NCI-H345 treated with DMSO at 0.1 percent for 48 hours (cell line): ENCODE measurements at regions not wholly inside any gene's neighbourhood (a gene's known extent, or its start where the extent isn't known, plus 50 kb on each side); places are given as distances from the start of the nearest gene placed in this dataset.
"Not testable (repeated sequence)": the region's sequence is repeated elsewhere in the genome, so short reads cannot be mapped to it uniquely, and the experiment has no call there.

Experiments used
- DNase-seq: peaks from one replicate; lab custom pipeline; 2025; ENCODE audit not compliant: unreplicated experiment; lab: John Stamatoyannopoulos, UW

DNA sequence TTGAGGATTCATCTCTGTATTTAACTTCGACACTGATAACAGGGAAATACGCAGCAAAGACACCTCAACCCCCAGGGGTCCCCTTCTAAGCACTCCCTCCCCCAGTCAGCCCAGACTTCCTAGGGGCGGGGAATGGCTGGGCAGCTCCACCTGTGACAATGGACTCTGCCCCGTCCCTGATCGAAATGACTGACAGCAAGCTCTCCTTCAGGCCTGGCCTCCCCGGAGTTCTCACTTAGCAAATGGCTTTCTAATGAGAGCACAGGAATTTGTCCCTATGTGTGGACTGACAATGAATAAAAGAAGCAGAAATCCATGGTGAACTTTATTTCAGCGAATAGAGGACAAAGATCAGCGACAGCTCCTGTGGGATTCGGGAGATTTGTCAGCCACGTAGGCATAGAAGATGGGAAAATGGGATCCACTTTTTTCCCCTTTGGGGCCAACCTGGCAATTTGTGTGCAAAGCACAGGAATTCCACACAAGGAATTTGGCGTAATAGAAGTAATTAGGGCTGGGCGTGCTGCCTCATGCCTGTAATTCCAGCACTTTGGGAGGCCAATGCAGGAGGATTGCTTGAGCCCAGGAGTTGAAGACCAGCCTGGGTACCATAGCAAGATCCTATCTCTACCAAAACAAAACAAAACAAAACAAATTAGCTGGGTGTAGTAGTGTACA lies 63.8 kb downstream of the TNFAIP2 start:
- no peak for DNase-seq

DNA sequence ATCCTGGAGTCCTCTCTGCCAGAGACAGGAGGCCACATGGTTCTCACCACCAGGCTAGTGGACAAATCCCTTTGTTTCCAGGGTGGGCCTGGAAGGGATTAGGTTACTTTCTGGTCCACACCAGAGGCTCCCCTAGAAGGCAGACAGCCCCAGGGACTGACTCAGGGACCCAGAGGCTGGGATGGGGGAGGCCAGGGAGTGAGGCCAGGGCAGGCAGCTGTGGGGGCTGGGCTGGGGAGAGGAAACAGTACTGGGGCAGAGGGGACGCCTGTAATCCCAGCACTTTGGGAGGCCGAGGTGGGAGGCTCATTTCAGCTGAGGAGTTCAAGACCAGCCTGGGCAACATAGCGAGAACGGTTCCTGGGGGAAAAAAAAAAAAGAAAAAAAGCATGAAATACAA lies 64.7 kb downstream of the TNFAIP2 start:
- DNase-seq, result no peak

DNA sequence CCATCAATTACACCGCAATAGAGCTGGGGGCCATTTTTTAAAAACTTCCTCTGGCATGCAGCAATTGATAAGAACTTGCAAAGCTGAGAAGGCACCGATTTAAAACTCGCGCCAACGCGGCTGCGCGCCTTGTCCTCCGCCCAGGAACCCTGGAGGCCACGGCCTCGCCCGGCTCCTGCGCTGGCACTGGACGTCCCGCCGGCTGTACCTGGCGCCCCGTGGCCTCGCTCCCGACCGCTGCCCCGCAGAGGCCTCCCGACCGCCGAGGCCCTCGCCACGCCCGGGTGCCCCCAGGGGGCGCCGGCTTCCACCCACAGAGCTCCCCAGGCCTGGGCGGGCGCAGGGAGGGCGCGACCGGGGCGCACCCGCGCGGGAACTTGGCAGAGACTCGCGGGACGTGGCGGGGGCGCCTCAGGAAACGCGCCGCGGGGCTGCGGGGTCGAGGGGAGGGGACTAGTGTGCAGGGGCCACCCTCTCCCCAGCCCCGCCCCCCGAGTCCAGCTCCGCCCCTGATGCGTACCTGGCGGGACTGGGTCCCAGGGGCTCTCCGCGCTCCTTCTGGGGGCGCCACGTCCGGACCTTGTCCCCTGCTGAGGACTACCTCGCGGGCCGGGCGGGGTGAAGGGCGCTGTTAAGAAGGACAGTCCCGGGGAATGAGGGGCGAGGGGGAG lies 65.7 kb downstream of the TNFAIP2 start:
- DNase-seq, result no peak

DNA sequence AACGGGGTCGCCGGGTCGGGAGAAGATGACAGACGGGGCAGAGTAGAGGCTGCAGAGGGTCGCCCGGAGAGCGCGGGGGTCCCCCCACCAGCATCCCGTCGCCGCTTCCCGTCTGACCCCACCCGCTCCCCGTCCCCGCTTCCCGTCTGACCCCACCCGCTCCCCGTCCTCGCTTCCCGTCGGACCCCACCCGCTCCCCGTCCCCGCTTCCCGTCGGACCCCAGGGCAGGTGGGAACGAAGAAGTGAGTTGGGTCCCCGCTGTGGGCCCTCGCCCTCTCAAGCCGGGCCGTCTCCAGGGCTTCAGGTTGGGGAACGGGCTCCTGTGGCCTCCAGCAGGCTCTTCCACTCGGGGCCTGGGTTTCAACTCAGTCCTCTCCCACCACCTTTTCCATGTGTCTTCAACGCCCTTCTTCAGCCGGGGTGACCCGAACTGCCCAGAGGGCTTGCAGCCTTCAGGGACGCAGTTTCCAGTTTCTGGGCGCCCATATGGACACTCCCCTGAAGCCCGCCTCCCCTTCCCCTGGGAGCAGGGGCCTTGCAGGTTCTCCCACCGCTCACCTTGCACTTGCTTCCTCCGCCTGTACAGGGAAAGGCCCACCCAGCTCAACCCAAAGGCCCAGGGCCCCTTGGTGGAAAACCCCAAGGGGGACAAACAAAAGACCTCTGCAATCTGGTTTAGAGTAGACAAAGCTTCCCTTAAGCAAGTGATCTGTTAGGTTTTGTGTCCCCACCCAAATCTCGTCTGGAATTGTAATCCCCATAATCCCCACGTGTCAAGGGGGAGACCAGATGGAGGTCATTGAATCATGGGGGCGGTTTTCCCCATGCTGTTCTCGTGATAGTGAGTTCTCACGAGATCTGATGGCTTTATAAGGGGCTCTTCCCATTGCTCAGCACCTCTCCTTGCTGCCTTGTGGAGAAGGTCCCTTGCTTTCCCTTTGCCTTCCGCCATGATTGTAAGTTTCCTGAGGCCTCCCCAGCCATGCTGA lies 66.5 kb downstream of the TNFAIP2 start:
- no peak for DNase-seq

DNA sequence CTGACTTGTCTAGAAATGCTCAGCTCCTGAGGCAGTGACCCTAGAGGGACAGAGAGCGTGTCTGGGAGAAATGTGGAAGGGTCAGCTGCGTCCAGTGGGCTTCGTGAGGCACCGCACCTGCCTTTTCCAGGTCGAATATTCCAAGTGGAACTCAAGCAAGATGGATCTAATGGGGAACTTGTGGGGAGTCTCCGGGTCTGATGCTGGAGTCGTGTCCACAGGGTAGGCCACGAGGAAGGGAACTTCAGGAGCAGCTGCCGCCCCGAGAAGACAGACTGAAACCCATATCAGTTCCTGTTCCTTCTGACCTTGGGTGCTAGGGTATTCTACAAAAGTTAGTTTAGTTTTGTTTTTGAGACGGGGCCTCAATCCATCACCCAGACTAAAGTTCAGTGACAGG lies 67.5 kb downstream of the TNFAIP2 start:
- no peak for DNase-seq

DNA sequence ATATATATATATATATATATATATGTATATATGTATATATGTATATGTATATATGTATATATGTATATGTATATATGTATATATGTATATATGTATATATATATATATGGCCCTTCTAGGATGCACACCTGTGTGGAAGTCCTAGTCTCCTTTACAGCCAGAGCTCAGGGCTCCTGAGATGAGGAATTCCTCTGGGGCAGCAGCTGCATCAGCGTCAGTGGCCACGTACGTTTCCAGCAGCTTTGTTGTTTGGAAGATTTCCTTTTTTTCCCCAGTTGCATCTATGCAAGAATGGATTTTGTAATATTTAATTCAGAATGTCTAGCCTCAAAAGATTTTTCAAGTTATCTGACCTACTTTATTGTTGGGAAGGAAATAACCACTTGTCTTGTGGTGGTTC lies 68.6 kb downstream of the TNFAIP2 start:
- no peak for DNase-seq

DNA sequence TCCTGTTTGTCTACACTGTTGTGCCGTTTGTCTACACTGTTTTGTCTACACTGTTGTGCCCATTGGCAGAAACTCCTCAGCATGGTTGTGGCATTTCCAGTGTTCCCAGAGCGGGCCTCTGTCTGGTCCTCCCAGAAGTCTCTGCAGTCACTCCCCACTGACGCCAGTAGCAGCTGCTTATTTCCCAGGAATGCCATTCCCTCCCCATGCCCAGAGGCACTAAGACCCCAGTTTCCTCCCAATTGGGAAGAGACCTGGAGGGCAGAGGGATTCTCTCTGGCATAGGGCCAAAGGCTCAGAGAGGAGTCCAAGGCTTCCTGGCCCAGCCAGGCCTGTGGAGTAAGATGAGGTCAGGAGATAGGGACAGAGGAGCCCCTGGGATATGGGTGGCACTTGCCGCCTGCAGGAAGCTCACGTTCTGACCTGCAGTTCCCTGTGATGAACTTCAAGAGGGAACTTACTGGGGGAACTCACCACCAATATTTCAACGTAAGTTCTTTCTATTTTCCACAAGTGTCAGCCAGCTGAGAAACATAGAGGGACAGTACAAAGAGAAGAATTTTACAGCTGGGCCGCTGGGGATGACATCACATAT lies 69.1 kb downstream of the TNFAIP2 start:
- no peak for DNase-seq

DNA sequence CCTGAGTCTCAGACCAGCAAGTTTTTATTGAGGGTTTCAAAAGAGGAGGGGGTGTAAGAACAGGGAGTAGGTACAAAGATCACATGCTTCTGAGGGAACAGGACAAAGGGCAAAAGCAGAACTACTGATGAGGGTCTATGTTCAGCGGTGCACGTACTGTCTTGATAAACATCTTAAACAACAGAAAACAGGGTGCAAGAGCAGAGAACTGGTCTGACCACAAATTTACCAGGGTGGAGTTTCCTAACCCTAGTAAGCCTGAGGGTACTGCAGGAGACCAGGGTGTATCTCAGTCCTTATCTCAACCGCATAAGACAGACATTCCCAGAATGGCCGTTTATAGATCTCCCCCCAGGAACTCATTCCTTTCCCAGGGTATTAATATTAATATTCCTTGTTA lies 69.6 kb downstream of the TNFAIP2 start:
- DNase-seq, result not testable (repeated sequence)

DNA sequence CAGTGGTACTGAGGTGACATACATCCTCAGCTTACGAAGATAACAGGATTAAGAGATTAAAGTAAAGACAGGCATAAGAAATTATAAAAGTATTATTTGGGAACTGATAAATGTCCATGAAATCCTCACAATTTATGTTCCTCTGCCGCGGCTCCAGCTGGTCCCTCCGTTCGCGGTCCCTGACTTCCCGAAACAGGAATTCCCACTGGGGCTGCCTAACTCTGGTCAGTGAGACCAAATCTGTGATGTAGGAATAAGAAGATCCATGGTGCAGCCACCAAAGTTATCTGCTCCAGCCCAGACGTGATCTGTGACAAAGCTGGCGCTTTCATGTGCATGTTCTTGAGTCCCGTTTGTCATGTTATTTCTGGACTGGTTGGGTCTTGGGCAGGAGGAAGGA lies 70.2 kb downstream of the TNFAIP2 start:
- DNase-seq, result not testable (repeated sequence)

DNA sequence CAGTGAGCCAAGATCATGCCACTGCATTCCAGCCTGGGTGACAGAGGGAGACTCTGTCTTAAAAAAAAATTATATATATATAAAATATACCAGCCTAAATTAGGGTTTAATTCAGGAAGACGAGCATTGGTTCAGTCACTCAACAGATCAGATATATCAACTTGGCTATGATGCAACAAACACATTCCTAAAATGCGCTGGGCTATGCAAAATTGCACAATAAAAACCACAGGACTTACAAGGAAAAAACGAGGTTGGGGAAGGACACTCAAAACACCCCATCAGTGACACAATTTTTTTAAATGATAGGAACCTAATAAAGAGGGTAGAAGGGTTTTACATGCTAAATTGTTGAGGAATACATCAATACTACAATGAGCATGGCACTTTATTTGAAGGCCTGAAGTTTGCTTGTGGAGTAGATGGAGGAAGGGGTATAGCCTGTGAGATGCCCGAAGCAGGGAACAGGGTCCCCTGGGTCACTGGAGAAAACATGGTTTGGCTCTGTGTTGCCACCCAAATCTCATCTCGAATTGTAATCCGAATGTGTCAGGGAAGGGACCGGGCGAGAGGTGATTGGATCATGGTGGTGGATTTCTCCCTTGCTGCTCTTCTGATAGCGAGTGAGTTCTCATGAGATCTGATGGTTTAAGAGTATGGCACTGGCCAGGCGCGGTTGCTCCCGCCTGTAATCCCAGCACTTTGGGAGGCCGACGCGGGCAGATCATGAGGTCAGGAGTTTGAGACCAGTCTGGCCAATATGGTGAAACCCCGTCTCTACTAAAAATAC lies 71.2 kb downstream of the TNFAIP2 start:
- DNase-seq, result no peak

DNA sequence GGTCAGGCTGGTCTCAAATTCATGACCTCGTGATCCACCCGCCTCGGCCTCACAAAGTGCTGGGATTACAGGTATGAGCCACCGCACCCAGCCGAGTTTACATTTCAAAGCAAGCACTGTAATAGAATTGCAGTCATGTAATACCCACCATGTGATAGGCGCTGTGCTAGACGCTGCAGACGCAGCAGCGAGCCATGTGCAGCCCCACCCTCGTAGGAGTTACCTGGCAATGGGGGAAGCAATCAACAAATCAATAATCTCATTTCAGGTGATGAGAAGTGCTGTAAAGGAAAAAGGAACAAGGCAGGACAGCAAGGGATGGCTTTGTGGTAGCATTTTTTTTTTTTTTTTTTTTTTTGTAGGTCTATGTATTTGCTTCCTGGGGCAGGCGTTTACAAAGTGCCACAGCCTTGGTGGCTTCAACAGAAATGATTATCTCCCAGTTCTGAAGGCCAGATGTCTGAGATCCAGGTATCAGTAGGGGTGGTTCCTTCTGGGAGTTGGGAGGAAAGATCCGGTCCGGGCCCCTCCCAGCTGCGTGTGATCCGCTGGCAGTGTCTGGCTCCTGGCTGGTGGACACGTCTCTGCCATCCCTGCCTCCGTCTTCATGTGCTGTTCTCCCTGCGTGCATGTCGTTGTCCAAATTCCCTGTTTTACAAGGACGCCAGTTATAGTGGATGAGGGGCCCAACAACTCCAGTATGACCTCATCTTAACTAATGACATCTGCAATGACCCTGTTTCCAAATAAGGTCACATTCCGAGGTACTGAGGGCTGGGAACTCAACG lies 72.8 kb downstream of the TNFAIP2 start:
- no peak for DNase-seq

DNA sequence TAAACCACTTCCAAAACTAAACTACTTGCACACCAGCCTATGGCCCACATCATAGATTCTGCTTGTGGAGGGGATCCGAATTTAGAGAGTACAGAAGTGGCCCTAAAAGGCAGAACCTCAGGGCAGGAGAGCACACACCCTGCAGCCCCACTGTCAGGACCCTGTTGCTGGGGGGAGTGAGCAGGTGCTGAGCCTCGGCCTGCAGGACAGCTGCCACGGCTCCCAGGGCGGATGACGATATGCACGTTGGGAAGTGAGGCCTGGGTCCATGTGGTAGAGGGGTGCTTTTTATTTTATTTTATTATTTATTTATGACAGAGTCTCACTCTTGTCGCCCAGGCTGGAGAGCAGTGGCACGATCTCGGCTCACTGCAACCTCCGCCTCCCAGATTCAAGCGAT lies 73.5 kb downstream of the TNFAIP2 start:
- DNase-seq, result no peak

DNA sequence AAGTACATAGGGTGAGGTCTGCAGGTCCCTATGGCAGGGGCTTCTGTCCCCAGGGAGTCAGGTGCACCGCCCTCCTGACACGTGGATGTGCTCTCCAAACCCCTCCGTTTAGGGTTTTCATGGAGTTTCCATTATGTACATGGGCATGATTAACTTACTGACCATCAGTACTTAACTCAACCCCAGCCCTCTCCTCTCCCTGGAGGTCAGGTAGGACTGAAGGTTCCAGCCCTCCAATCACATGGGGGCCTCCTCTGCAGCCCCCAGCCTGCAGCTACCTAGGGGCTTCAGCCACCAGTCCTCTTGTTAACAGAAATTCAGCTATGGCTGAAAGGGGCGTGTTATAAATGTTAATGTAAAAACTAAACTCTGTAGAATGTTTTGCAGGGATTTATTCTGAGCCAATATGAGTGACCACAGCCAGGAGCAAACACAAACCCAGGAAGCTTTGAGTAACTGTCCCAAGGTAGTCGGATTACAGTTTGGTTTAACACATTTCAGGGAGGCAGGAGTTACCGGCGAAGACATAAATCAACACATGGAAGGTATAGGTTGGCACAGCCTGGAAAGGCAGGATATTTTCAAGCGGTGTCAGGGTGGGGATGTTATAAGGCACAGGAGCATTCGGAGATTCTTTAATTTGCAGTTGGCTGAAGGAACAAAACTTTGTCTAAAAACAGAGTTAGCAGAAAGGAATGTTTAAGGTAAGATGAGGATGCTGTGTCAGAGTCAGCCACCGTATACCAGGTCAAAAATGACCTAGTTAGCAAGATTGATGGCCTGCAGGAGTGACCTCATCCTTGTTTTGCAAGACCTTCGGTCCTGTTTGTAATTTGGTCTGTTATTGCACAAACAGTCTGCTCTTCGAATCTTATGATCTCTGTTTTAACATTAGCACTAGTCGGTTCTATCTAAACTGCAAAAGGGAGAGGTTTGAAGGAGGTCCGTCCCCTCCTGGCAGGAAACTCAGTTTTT lies 75.2 kb downstream of the TNFAIP2 start:
- DNase-seq, result no peak

DNA sequence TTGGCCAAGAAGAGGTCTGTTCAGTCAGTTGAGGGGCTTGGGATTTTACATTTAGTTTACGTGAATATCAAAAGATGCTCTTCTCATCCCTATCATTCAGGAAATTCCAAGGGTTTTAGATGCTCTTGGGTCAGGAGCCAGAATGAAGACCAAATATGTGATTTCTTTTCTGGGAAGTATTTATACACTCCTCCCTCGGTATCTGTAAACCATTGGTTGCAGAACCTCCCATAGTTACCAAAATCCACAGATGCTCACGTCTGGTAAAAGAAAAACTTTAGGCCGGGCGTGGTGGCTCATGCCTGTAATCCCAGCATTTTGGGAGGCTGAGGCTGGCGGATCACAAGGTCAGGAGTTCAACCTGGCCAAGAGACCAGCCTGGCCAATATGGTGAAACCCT lies 75.9 kb downstream of the TNFAIP2 start:
- DNase-seq, result no peak

DNA sequence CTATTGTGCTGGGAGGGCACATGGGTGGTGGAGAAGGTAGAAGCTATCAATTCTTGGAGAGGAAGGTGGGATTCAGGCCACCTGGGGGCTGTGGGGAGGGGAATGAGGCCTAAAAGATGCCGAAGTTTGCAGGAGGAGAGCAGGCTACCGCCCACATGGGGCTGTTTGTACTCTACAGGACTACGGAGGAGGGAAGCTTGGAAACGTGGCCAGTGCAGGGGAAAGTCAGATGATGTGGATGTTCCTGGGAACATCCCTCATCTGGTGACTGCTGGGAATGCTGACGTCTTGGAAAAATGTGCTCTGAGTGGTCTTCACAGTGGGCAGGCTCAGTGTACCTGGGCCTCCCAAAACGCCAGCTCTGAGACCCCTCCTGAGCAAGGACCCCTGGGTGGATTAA lies 78.5 kb downstream of the TNFAIP2 start:
- no peak for DNase-seq

DNA sequence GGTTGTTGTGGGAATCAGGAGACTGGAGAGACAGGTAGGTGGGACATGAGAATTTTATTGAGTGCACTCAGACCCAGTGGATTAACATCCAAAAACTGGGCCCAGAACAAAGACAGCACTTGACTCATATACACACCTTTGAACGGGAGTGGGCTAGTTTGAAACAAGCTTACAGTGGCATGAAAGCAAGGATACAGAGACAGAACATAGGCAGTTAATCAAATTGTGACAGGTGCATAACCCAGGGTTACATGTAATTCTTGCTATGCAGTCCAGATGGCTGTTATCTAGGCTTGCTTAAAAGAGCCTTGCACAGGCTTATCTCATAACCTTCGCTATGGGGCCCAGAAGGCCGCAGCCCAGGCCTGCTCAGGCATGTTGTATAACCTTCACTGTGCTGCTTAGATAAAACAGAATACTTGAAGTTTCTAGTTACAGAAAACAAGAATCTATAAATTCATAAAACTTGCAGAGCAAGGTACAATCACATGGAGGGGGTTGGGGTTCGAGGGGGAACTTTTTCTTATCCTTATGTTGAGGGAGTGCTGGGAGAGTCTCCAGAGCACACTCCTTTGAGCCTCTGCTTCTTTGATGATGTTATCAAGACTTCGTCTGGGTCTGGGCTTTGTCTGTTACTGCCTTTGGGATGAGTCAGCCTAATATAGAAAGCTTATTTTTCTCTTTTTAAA lies 81.7 kb downstream of the TNFAIP2 start:
- DNase-seq, result no peak

DNA sequence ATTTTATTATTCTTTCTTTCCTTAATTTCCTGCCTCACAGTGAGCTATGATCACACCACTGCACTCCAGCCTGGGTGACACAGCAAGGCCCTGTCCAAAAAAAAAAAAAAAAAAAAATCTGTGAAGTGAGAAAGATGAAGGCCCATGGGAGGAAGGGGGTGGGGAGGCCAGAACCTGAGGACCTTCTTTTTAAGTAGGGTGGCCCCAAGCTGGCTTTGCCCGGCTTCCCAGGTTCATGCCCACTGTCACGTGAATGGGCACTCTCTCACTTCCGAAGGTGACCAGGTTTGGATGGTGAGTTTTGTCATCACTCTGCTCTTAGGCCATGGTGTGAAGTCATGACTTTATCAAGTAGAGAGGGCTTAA lies 82.3 kb downstream of the TNFAIP2 start:
- no peak for DNase-seq

DNA sequence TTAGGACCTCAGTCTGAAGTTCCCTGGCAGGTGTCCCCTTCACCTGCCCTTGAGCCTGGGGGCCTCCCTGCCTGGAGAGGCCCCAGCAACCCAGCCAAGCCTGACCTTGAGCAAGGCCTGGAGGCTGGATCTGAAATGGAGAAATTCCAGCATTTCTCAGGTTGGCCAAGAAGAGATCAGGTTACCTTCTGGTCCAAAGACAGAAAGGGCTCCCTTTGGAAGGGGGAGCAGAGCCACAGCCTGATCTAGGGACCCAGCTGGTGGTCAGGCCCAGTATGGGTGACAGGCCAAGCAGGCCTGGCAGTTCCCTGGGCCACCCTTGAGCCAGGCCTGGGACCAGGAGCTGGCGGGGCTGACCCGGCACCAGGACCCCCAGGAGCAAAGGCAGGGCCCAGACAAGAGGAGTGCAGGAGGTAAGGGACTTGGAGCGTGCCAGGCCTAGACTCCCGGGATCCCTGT lies 82.8 kb downstream of the TNFAIP2 start:
- DNase-seq, result no peak
